ENCODE measurements at regions not wholly inside any gene's neighbourhood (a gene's known extent, or its start where the extent isn't known, plus 50 kb on each side); places are given as distances from the start of the nearest gene placed in this dataset.

DNA sequence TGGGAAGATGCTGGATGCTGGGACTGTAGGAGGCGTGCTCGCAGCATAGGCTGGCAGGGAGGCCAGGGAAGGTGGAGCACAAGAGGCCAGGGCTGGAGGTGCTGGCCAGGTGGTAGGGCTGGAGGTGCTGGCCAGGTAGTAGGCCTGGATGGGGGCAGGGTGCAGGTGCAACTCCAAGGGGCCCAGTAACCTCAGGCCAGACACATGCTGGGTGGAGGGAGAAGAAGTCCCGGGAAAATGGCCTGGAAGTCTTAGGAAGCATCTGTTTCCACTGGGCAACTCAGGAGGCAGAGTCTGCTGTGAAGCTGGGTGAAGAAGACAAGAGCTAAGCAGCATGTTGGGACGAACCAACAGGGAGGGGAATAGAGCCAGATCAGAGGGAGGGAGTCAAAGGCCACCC lies 665.2 kb downstream of the BCL11B start:
- 60% methylated on average over 1 of the region's 4 CpGs; no CpG with 5 or more reads in 1 of the 2 experiments for WGBS, 2 experiments (ENCODE audit: extremely low coverage in 2 of 2, insufficient read length in 1 of 2)
- BruUV-seq (replicated peaks) = no TSS peak

More for the DNA sequence above, 665.2 kb downstream of the BCL11B start:
- peaks cover 41% of the 10 kb centered on the region for H3K9me3 ChIP-seq (ENCODE audit: control insufficient read depth, insufficient read depth, low read length)
- H3K9ac ChIP-seq (ENCODE audit: low read depth, low read length) = no peak overlapping the region
- no peak overlapping the region for H3K18ac ChIP-seq (ENCODE audit: low read depth, low read length)
- H2AK9ac ChIP-seq (replicated peaks; ENCODE audit: low read depth, low read length, poor library complexity) = no peak overlapping the region
- dilution Hi-C loops (cut with HindIII; ENCODE audit: low sequenced_read_pairs, unreplicated experiment) = no loop called here
- no peak overlapping the region for H2AK5ac ChIP-seq (ENCODE audit: low read depth, low read length)
- no peaks in the 10 kb centered on the region for H3K79me1 ChIP-seq (ENCODE audit: low read depth in 1 of 2, low read length in 2 of 2)
- ChIA-PET POLR2A (ENCODE audit: unreplicated experiment) (no interaction called here), CTCF (interaction anchor here (0.5 kb wide), 1 partner anchor 114 kb away, joined by 4 read pairs; no protein-coding TSS in a partner anchor)
- H2BK15ac ChIP-seq (ENCODE audit: low read depth, low read length) = no peak overlapping the region
- H4K20me1 ChIP-seq (ENCODE audit: insufficient read depth, low read length) = no peaks in the 10 kb centered on the region
- no peak overlapping the region for H4K5ac ChIP-seq (ENCODE audit: low read depth, low read length)
- no peak overlapping the region for H2AFZ ChIP-seq (replicated peaks; ENCODE audit: low read length, poor library complexity)
- H4K8ac ChIP-seq (ENCODE audit: low read depth in 2 of 2, low read length in 2 of 2) = no peak overlapping the region
- no peak for TF ChIP-seq MAFK (IDR thresholded peaks at IDR 0.05; ENCODE audit: low read depth, low read length)
- in situ Hi-C loops (cut with MboI; ENCODE audit: low sequenced_read_pairs) = no loop called here
- H3K23ac ChIP-seq (ENCODE audit: low read depth, low read length) = no peak overlapping the region
- no peaks in the 10 kb centered on the region for H3K4me1 ChIP-seq (ENCODE audit: control insufficient read depth, insufficient read depth, low read length)
- H2BK5ac ChIP-seq (ENCODE audit: low read depth, low read length, poor library complexity, severe bottlenecking) = no peak overlapping the region
- H3K4ac ChIP-seq (ENCODE audit: low read depth, low read length) = no peak overlapping the region
- no peak overlapping the region for H4K91ac ChIP-seq (ENCODE audit: insufficient read depth, low read depth, low read length)
- H3K14ac ChIP-seq (replicated peaks; ENCODE audit: low read depth, low read length) = no peak overlapping the region
- no peak overlapping the region for H2BK20ac ChIP-seq (ENCODE audit: low read depth, low read length)
- H3K27me3 ChIP-seq (ENCODE audit: control insufficient read depth, insufficient read depth, low read length) = no peaks in the 10 kb centered on the region
- H3K9me1 ChIP-seq (ENCODE audit: insufficient read depth, low read length) = no peaks in the 10 kb centered on the region
- H3K27ac ChIP-seq (ENCODE audit: insufficient read depth, low read length) = no peak overlapping the region
- ATAC-seq (ENCODE audit: low read depth) (no peak), DNase-seq (no peak)
- H3K56ac ChIP-seq (ENCODE audit: extremely low read depth, insufficient read depth, low read length) = no peak overlapping the region
- no peaks in the 10 kb centered on the region for H3K36me3 ChIP-seq (ENCODE audit: control insufficient read depth, insufficient read depth, low read length)
- no peak overlapping the region for H2BK120ac ChIP-seq (ENCODE audit: low read depth, low read length)
- no peak overlapping the region for H3K4me3 ChIP-seq (ENCODE audit: insufficient read depth, low read depth, low read length)
- intact Hi-C loops (cut with micrococcal nuclease) = no loop called here
- H3K4me2 ChIP-seq (ENCODE audit: low read depth, low read length) = no peak overlapping the region

All from IMR-90 (cell line).